ENCODE measurements at regions not wholly inside any gene's neighbourhood (a gene's known extent, or its start where the extent isn't known, plus 50 kb on each side); places are given as distances from the start of the nearest gene placed in this dataset.
"Not testable (repeated sequence)": the region's sequence is repeated elsewhere in the genome, so short reads cannot be mapped to it uniquely, and the experiment has no call there.

DNA sequence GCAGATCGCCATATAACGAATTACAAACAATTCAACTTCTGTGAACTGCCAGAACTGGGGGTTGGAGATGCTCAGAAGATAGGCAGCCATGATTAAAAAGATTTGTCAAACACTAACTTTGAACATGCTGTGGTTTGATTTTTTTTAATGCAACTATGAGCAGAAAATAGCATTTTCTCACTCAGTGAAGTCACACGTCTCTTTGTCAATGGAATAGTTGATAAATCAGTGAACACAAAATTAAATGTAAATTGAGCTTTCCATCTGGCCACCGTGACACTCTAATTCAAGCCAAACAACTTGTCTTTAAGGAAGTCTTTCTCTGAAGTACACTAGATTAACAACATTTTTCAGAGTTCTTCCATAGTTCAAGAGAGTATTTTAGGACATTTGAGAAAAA lies 228.6 kb upstream of the LINC00305 start:
- TF ChIP-seq, protein P1, sequence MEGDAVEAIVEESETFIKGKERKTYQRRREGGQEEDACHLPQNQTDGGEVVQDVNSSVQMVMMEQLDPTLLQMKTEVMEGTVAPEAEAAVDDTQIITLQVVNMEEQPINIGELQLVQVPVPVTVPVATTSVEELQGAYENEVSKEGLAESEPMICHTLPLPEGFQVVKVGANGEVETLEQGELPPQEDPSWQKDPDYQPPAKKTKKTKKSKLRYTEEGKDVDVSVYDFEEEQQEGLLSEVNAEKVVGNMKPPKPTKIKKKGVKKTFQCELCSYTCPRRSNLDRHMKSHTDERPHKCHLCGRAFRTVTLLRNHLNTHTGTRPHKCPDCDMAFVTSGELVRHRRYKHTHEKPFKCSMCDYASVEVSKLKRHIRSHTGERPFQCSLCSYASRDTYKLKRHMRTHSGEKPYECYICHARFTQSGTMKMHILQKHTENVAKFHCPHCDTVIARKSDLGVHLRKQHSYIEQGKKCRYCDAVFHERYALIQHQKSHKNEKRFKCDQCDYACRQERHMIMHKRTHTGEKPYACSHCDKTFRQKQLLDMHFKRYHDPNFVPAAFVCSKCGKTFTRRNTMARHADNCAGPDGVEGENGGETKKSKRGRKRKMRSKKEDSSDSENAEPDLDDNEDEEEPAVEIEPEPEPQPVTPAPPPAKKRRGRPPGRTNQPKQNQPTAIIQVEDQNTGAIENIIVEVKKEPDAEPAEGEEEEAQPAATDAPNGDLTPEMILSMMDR (IDR thresholded peaks at IDR 0.05; ENCODE audit: extremely low read depth, missing control alignments) = no peak
- DNase-seq (ENCODE audit: low spot score) = no peak

DNA sequence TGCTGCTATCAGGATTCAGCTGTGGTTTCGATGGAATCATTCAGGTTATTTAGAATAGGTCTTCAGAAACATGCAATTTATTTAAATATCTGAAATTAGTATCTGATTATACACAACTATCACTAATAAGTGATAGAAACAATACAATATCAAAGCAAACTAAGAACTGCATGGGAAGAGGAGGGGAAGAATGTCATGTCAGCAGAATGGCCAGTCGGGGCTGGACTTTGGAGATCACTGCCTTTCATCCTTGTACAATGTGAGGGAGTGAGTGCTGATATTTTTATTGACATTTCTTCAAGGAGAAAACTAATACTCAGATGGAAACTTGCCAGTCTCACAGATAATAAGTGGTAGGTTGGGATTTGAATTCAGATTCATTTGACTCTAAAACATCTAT lies 224.0 kb upstream of the LINC00305 start:
- DNase-seq (ENCODE audit: low spot score) = no peak
- TF ChIP-seq, protein P1 (IDR thresholded peaks at IDR 0.05; ENCODE audit: extremely low read depth, missing control alignments) = no peak

DNA sequence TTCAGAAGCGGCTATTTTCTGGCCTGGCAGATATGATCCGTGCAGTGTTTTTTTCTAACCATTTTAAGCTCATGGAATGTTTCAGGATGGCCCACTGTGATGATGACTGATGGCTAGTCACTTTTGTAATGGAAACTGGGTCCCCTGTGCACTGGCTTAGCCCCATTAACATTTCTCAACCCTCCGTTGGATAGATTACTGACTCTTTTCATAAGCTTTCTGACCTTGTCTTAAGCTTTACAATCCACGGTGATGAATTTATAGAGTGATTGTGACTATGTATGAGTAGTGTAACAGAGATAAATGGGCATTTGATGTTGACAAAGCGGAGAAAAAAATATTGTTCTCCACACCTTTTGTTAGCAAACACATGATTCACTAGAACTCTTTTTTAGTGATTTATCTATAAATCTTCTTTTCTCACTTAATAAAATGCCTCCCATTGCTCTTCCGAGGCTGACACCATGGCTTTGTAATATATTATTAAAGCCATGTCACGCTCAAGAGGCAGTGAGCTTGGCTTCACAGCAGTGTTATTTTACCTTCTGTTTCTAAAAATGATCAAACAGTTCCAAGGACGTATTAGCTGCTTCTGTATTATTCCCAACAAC lies 221.0 kb upstream of the LINC00305 start:
- DNase-seq (ENCODE audit: low spot score) = not testable (repeated sequence)

DNA sequence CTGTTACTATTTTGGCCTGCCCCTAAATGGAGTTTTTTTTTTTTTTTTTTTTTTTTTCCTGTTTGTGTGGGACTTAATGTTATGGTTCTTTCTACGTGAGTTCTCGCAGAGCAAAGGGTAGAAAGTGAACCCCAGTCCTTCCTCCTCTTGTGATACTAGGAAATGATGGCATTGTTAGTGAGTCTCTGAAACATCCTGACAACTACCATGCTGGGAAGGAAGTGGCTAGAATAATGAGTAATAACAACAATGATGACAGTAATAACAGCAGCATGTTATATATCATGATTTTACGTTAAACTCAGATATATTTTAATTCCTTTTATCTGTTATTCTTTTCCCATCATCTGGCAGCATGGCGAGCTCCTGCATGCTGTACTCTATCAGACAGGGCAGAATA lies 216.2 kb upstream of the LINC00305 start:
- DNase-seq (ENCODE audit: low spot score) = no peak
- TF ChIP-seq, protein P1 (IDR thresholded peaks at IDR 0.05; ENCODE audit: extremely low read depth, missing control alignments) = no peak

DNA sequence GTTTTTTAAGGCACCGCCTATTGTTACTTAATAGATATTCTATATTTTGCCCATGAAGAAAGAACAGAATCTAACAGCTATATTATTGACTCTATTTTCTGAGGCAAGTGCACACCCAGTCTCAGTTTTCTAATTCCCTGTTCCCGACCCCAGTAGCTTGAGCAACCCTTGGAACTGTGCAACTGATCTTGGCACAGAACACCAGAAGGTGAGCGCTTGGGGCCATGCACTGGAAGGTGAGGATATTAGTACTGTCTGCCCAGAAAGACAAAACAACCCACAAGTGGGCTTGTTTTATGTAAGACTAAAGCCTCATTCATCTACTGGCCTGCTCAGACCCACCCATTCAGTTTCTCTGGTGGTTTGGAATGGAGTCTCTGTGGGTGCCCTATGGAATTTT lies 188.8 kb upstream of the LINC00305 start:
- TF ChIP-seq, protein P1 (IDR thresholded peaks at IDR 0.05; ENCODE audit: extremely low read depth, missing control alignments) = no peak
- DNase-seq (ENCODE audit: low spot score) = no peak

DNA sequence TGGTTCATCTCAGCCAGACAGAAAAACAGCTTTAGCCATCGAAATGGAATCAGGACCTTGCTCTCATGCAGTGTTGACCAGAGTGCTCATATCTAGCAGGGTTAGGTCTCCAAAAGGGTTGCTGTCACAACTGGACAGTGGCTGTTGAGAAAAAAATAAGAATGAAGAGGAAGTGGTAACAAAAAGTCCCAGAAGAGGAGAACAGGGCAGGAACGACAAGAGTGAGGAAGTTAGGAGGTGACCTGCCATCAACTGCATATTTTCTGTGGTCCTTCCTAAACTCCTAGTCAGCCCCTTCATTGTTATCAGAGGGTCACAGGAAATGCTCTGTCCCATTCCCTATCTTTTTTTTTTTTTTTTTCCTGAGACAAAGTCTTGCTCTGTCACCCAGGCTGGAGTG lies 188.1 kb upstream of the LINC00305 start:
- TF ChIP-seq, protein P1 (IDR thresholded peaks at IDR 0.05; ENCODE audit: extremely low read depth, missing control alignments) = no peak
- no peak for DNase-seq (ENCODE audit: low spot score)

DNA sequence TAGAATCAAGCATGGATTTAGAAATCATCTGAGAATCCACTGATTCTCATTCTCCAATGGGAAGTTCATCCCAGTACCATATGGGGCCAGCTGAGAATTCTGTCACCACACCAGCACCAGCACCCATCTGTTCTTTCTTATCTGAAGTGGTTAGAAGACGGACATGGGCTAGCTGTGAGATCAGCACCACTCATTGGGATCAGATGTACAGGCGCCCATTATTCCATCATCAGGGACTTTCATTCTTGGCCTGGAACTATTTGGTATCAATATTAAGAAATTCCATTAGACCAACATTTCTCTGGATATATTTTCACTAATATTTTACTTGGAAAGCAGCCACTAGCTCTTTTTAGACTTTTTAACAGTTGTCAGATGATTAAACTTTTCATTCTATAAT lies 185.9 kb upstream of the LINC00305 start:
- no peak for DNase-seq (ENCODE audit: low spot score)
- TF ChIP-seq, protein P1 (IDR thresholded peaks at IDR 0.05; ENCODE audit: extremely low read depth, missing control alignments) = no peak

DNA sequence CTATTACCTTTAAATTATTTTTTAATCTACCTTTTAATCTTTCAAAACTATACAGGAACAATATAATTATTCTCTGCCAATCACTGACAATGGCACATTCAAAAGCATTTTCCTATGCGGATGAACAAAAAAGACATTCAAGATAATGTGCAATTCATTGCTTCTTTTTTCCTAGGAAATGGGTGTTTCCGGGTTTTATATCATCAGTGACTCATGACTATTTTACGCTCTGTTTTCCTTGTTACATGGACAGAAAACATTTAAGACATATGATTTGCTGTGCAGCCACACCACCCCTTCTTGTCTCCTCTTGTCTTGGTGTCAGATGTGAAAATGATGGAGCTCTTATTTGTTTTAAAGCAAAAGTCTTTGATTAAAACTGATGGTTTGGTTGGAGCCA lies 184.7 kb upstream of the LINC00305 start:
- TF ChIP-seq, protein P1 (IDR thresholded peaks at IDR 0.05; ENCODE audit: extremely low read depth, missing control alignments) = no peak
- no peak for DNase-seq (ENCODE audit: low spot score)

Measured in GM20000 (cell line).